NCI-H2227 (cell line): ENCODE measurements at regions not wholly inside any gene's neighbourhood (a gene's known extent, or its start where the extent isn't known, plus 50 kb on each side); places are given as distances from the start of the nearest gene placed in this dataset.
"Not testable (repeated sequence)": the region's sequence is repeated elsewhere in the genome, so short reads cannot be mapped to it uniquely, and the experiment has no call there.

Experiments used
- DNase-seq: peaks from one replicate; lab custom pipeline; 2025; ENCODE audit not compliant: unreplicated experiment; lab: John Stamatoyannopoulos, UW

- DNase-seq, result no peak
Measured at GRCh38 chr1:41994195-41994894, 75.6 kb upstream of the HIVEP3 start.

GRCh38 chr1:41983451-41983850 lies 64.7 kb upstream of the HIVEP3 start:
- no peak for DNase-seq

GRCh38 chr1:41981796-41982195 lies 63.1 kb upstream of the HIVEP3 start:
- no peak for DNase-seq

- DNase-seq, result no peak
Measured at GRCh38 chr1:41980827-41981653, 62.3 kb upstream of the HIVEP3 start.

GRCh38 chr1:41978986-41979385 lies 60.3 kb upstream of the HIVEP3 start:
- no peak for DNase-seq

GRCh38 chr1:41977326-41977725 lies 58.6 kb upstream of the HIVEP3 start:
- no peak for DNase-seq

GRCh38 chr1:41976671-41977070 lies 57.9 kb upstream of the HIVEP3 start:
- DNase-seq, result no peak

- DNase-seq, result no peak
Measured at GRCh38 chr1:41975850-41976569, 57.3 kb upstream of the HIVEP3 start.

- no peak for DNase-seq
Measured at GRCh38 chr1:41975121-41975520, 56.4 kb upstream of the HIVEP3 start.

- DNase-seq, result not testable (repeated sequence)
Measured at GRCh38 chr1:41968557-41968956, 49.8 kb upstream of the HIVEP3 start.
